ENCODE measurements at regions not wholly inside any gene's neighbourhood (a gene's known extent, or its start where the extent isn't known, plus 50 kb on each side); places are given as distances from the start of the nearest gene placed in this dataset.

GRCh38 chr10:2427412-2427811 is 639.9 kb upstream of the PFKP start:
- no peak for TF ChIP-seq CTCF (IDR thresholded peaks at IDR 0.05; ENCODE audit: poor library complexity)
- TF ChIP-seq EZH2 (IDR thresholded peaks at IDR 0.05; ENCODE audit: borderline replicate concordance): no peak
- TF ChIP-seq EZH2phosphoT487 (IDR thresholded peaks at IDR 0.05; ENCODE audit: low read depth, severe bottlenecking, unreplicated experiment): no peak
